ENCODE measurements at regions not wholly inside any gene's neighbourhood (a gene's known extent, or its start where the extent isn't known, plus 50 kb on each side); places are given as distances from the start of the nearest gene placed in this dataset.
"Not testable (repeated sequence)": the region's sequence is repeated elsewhere in the genome, so short reads cannot be mapped to it uniquely, and the experiment has no call there.

- DNase-seq (ENCODE audit: low spot score): no peak
Measured at GRCh38 chr4:91838181-91838861, 465.4 kb upstream of the GRID2 start.

GRCh38 chr4:91840359-91840758 lies 463.4 kb upstream of the GRID2 start:
- DNase-seq (ENCODE audit: low spot score): no peak

- no peak for DNase-seq (ENCODE audit: low spot score)
Measured at GRCh38 chr4:91846233-91846632, 457.5 kb upstream of the GRID2 start.

- no peak for DNase-seq (ENCODE audit: low spot score)
Measured at GRCh38 chr4:91851456-91851855, 452.3 kb upstream of the GRID2 start.

GRCh38 chr4:91887926-91888325 lies 415.8 kb upstream of the GRID2 start:
- DNase-seq (ENCODE audit: low spot score): no peak

GRCh38 chr4:91891217-91891616 lies 412.5 kb upstream of the GRID2 start:
- DNase-seq (ENCODE audit: low spot score): not testable (repeated sequence)

- no peak for DNase-seq (ENCODE audit: low spot score)
Measured at GRCh38 chr4:91894006-91894405, 409.8 kb upstream of the GRID2 start.

GRCh38 chr4:91904556-91904955 lies 399.2 kb upstream of the GRID2 start:
- no peak for DNase-seq (ENCODE audit: low spot score)

- no peak for DNase-seq (ENCODE audit: low spot score)
Measured at GRCh38 chr4:91909963-91910362, 393.8 kb upstream of the GRID2 start.

- no peak for DNase-seq (ENCODE audit: low spot score)
Measured at GRCh38 chr4:91914176-91914804, 389.5 kb upstream of the GRID2 start.

GRCh38 chr4:91916219-91916618 lies 387.5 kb upstream of the GRID2 start:
- no peak for DNase-seq (ENCODE audit: low spot score)

- no peak for DNase-seq (ENCODE audit: low spot score)
Measured at GRCh38 chr4:91924625-91925024, 379.1 kb upstream of the GRID2 start.

- DNase-seq (ENCODE audit: low spot score): no peak
Measured at GRCh38 chr4:91935217-91935616, 368.5 kb upstream of the GRID2 start.

GRCh38 chr4:91936311-91936710 lies 367.5 kb upstream of the GRID2 start:
- no peak for DNase-seq (ENCODE audit: low spot score)

GRCh38 chr4:91957963-91958362 lies 345.8 kb upstream of the GRID2 start:
- DNase-seq (ENCODE audit: low spot score): no peak

GRCh38 chr4:91958596-91958995 lies 345.2 kb upstream of the GRID2 start:
- DNase-seq (ENCODE audit: low spot score): no peak

- no peak for DNase-seq (ENCODE audit: low spot score)
Measured at GRCh38 chr4:91961504-91961903, 342.3 kb upstream of the GRID2 start.

GRCh38 chr4:91963486-91963885 lies 340.3 kb upstream of the GRID2 start:
- no peak for DNase-seq (ENCODE audit: low spot score)

GRCh38 chr4:91965166-91965565 lies 338.6 kb upstream of the GRID2 start:
- DNase-seq (ENCODE audit: low spot score): no peak

GRCh38 chr4:91973479-91974153 lies 330.1 kb upstream of the GRID2 start:
- no peak for DNase-seq (ENCODE audit: low spot score)

- no peak for DNase-seq (ENCODE audit: low spot score)
Measured at GRCh38 chr4:91984466-91984865, 319.3 kb upstream of the GRID2 start.

GRCh38 chr4:91989914-91990313 lies 313.9 kb upstream of the GRID2 start:
- no peak for DNase-seq (ENCODE audit: low spot score)

- no peak for DNase-seq (ENCODE audit: low spot score)
Measured at GRCh38 chr4:91990726-91991125, 313.0 kb upstream of the GRID2 start.
